ENCODE measurements at regions not wholly inside any gene's neighbourhood (a gene's known extent, or its start where the extent isn't known, plus 50 kb on each side); places are given as distances from the start of the nearest gene placed in this dataset.
"Not testable (repeated sequence)": the region's sequence is repeated elsewhere in the genome, so short reads cannot be mapped to it uniquely, and the experiment has no call there.

GRCh38 chr15:70602834-70603560 is 160.4 kb downstream of the UACA start:
- no peak for DNase-seq

GRCh38 chr15:70602281-70602680 is 161.1 kb downstream of the UACA start:
- DNase-seq, result no peak

GRCh38 chr15:70597945-70598344 is 165.4 kb downstream of the UACA start:
- no peak for DNase-seq

GRCh38 chr15:70597056-70597603 is 166.2 kb downstream of the UACA start:
- no peak for DNase-seq

GRCh38 chr15:70596354-70597055 is 166.9 kb downstream of the UACA start:
- no peak for DNase-seq

DNA sequence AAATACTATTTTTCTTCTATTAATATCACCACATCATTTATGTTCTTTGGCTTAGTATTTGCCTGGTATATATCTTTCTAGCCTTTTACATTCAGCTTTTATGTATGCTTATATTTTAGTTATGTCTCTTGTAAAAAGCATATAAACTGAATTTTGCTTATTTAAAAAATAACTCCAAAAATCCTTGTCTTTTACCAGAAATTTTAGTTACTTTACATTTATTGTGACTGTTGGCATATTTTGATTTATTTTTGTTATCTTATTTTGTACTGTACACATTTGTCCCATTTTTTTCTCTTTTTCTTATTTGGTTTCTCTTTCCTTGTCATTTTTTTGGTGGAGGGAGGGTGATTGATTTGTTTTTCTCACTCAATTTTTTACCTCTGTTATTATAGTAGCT is 169.6 kb downstream of the UACA start:
- no peak for DNase-seq

- DNase-seq, result no peak
Observed at GRCh38 chr15:70589728-70590127, 173.6 kb downstream of the UACA start.

- DNase-seq, result no peak
Observed at GRCh38 chr15:70589221-70589620, 174.1 kb downstream of the UACA start.

GRCh38 chr15:70588613-70589012 is 174.7 kb downstream of the UACA start:
- no peak for DNase-seq

DNA sequence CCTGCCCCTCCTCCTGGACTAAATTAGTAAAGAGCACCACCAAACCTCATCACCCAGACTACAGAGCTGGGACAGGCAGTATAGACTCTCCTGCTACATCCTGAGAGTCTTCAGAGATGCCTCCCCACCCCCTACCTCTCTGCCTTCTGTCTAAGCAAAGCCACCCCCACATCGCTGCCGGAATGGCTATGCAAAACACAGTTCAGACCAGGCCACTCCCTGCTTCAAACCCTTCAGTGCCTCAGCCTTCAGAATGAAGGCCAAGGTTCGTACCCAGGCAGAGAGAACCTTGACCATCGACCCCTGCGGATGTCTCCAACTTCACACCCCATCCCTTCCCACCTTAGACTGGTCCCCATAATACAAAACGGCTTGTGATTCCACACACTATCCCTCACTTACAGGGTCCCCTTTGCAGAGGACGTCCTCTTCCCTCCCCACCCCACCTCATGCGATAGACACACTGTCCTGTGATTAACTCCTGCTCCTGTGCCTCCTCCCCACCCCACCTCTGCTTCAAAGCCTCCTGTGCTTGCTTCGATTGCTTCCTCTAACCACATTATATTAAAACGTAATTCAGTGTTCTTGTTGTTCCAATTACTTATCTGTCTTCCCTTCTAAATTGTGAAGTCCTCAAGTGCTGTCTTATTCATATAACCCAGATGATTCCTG is 175.3 kb downstream of the UACA start:
- DNase-seq, result no peak

- not testable (repeated sequence) for DNase-seq
Observed at GRCh38 chr15:70587012-70587634, 176.2 kb downstream of the UACA start.

DNA sequence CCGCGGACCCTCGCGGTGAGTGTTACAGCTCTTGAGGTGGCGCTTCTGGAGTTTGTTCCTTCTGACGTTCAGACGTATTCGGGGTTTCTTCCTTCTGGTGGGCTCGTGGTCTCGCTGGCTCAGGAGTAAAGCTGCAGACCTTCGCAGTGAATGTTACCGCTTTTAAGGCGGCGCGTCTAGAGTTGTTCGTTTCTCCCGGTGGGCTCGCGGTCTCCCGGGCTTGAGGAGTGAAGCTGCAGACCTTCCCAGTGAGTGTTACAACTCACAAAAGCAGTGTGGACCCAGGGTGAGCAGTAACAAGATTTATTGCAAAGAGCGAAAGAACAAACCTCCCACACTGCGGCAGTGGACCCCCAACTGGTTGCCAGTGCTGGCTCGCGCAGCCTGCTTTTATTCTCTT is 177.1 kb downstream of the UACA start:
- no peak for DNase-seq

GRCh38 chr15:70585707-70586034 is 177.7 kb downstream of the UACA start:
- DNase-seq, result no peak

DNA sequence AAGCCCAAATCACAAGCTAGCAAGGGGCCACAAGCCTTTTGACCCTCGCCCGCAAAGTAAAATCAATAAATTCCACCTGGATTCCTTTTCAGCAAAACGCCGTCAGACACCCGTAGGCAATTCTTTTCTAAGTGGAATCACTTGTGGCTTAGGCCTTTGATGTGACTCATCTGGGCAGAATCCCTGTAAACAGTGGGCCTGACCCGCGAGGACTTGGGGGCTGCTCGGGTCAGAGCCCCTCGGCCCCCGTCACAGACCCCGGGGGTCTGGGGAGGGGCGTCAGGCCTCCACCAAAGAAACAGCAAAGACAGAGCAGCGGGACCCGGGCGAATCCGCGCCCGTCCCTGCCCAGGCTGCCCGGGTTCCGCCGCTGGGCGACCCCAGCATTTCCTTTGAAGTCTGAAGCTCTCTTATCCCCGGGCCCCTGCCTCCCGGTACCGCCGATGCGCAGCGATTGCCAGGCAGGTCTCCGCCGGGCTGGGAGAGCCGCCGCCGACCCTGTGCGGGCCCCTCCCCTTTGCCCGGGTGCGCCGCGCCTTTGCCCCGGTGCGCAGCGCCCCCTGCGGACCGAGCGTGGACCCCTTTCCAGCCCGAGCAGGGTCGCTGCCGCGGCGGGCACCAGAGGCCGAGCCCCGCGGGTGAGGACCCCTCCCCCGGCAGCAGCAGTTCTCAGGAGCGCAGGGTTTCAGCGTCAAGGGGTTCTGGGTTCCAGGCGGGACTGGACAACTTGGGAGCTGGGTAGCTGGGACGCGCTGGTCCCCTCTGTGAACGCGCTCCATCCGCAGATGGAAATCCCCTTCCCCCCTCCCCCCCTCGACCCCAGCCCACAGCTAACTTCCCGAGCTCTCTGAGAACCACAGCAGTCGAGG is 178.3 kb downstream of the UACA start:
- DNase-seq, result no peak

DNA sequence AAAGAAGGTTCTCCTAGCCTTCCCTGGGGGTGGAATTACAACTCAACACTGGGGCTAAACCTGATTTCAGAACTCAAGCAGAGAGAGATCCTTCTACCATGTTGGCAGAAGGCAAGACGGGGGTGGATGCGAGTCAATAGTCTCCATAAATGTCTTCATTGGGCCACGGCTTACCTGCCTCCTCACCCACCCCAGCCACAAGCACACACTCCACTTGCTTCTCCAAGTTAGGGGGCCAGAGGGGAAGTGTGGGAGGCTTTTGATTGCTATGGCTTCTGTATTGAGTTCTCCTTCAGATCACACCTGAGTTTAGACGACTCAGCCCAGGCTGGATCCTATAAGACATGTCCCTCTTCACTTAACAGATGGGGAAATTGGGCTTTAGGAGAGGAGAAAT is 178.9 kb downstream of the UACA start:
- DNase-seq, result no peak

DNA sequence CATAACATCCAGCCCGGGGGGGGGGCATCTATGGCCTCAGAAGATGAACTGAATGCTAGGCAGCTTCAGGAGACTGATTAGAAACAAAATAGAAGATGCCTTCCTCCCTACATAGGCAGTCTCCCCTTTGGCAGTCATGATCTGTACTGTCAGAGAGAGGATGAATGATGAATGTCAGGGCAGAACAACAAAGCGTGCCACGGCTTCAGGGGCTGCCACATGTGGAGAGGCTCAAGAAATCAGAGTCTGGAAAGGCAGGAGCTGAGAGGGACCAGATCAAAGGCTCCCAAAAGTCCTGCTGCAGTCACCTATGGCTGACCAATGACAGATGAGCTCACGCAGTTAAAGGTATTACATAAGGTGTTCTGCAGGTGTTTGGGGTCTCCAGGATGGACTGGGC is 180.4 kb downstream of the UACA start:
- no peak for DNase-seq

- DNase-seq, result no peak
Observed at GRCh38 chr15:70582143-70582945, 181.0 kb downstream of the UACA start.

GRCh38 chr15:70580958-70581357 is 182.4 kb downstream of the UACA start:
- DNase-seq, result no peak

DNA sequence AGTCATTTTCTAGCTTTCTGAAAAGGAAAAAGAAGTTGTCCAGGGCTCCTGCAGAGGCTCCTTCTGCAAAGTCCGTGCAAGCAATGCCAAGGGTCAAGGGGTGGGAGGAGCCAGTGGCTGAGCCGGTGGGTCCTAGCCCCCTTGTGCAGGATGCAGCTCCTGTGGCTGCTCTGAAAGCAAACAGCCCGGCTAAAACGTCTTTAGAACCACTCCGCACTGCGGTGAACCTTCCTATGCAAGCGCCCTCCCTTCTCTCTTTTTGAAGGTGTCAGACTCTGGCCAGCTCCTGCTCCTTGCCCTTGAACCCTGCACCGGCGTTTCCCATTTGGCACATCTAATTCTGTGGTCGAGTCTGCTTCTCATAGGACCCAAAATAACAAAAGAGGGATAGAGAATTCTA is 183.1 kb downstream of the UACA start:
- no peak for DNase-seq

GRCh38 chr15:70579766-70580165 is 183.6 kb downstream of the UACA start:
- DNase-seq, result no peak

DNA sequence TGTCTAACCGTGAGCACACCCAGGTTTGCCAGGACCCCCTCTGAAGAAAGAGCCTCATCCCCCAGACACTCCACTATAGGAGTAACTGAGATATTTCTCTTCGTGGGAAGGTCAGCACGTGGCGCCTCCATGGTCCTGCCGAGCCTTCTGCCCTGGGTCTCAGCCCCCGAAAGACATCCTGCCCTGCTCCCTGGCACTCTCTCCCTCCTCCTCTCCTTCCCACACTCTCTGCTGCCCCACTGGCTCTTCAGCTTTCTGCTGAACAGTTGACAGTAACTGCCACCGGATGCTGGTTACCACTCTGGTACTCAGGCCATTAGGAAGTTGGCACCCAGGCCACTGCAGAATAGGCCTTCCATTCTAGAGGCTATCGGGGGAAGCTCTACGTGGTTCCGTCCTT is 185.2 kb downstream of the UACA start:
- no peak for DNase-seq
